SK-N-SH (cell line): ENCODE measurements at regions not wholly inside any gene's neighbourhood (a gene's known extent, or its start where the extent isn't known, plus 50 kb on each side); places are given as distances from the start of the nearest gene placed in this dataset.
A peak's percentile ranks its signal among the peaks of the same experiment; 100 is the strongest.

Experiments used
- CTCF ChIA-PET: fragments of 300-600, 350-600 bp; formaldehyde crosslinking; extraction: SDS; loops from one replicate; lab custom pipeline; 2021; lab: Yijun Ruan, JAX
- POLR2A ChIA-PET: fragments of 350-600 bp; sonication (Branson Sonifier 250); formaldehyde crosslinking; extraction: SDS; loops from one replicate; lab custom pipeline; 2020; ENCODE audit warnings: antibody characterized with exemption, inconsistent platforms; lab: Yijun Ruan, JAX
- DNase-seq: peaks from one replicate; pipeline ENCODE4 v3.0.0; 2012
- H2AFZ ChIP-seq: fragments of 200-600 bp; sonication (generic); 2 replicates; pipeline ENCODE4 v1.8.1; 2016; ENCODE audit warnings: antibody characterized with exemption, mild to moderate bottlenecking, low read depth
- H3F3A ChIP-seq: fragments of 200-600 bp; sonication (generic); replicated peaks from 2 replicates; pipeline ENCODE3; 2016; ENCODE audit warnings: antibody characterized with exemption, mild to moderate bottlenecking; ENCODE audit not compliant: insufficient read depth
- H3K27ac ChIP-seq, 2 experiments: fragments of 200-500 bp in 1 of 2; fragments of 200-600 bp in 1 of 2; sonication (Bioruptor generic) in 1 of 2; sonication (generic), shearing (Covaris generic) in 1 of 2; 2 replicates each; pipeline versions ENCODE4 v1.5.1 to v1.6.1; 2014 to 2016; ENCODE audit warnings: low read depth in 2 of 2, inconsistent platforms in 1 of 2, low read length in 1 of 2, mild to moderate bottlenecking in 1 of 2, mixed read lengths in 1 of 2
- H3K27me3 ChIP-seq: fragments of 200-600 bp; sonication (generic), shearing (Covaris generic); 2 replicates; pipeline ENCODE4 v1.6.1; 2016; ENCODE audit warnings: mixed run types; ENCODE audit not compliant: insufficient read depth
- H3K36me3 ChIP-seq, 2 experiments: fragments of 200-500 bp in 1 of 2; fragments of 200-600 bp in 1 of 2; sonication (Bioruptor generic) in 1 of 2; sonication (generic) in 1 of 2; replicated peaks in 1 of 2; 2 replicates each; pipeline versions ENCODE3 to v1.5.1; 2014 to 2016; ENCODE audit warnings: low read length in 1 of 2, mild to moderate bottlenecking in 1 of 2; ENCODE audit not compliant: insufficient read depth in 2 of 2, control insufficient read depth in 1 of 2
- H3K4me1 ChIP-seq, 2 experiments: fragments of 200-500 bp in 1 of 2; fragments of 200-600 bp in 1 of 2; sonication (Bioruptor generic) in 1 of 2; sonication (generic), shearing (Covaris generic) in 1 of 2; 2 replicates each; pipeline versions ENCODE4 v1.5.1 to v1.6.1; 2014 to 2016; ENCODE audit warnings: low read depth in 1 of 2, low read length in 1 of 2, mixed run types in 1 of 2; ENCODE audit not compliant: insufficient read depth in 2 of 2, control insufficient read depth in 1 of 2
- H3K4me2 ChIP-seq: fragments of 200-600 bp; sonication (generic), shearing (Covaris generic); 2 replicates; pipeline ENCODE4 v1.6.1; 2017; ENCODE audit warnings: mixed run types
- H3K4me3 ChIP-seq, 2 experiments: fragments of 200-500 bp in 1 of 2; fragments of 200-600 bp in 1 of 2; sonication (Bioruptor generic) in 1 of 2; sonication (generic), shearing (Covaris generic) in 1 of 2; 2 replicates each; pipeline versions ENCODE4 v1.5.1 to v1.8.1; 2014 to 2016; ENCODE audit warnings: low read depth in 2 of 2, inconsistent platforms in 1 of 2, low read length in 1 of 2, mild to moderate bottlenecking in 1 of 2, mixed read lengths in 1 of 2, moderate library complexity in 1 of 2
- H3K79me2 ChIP-seq: fragments of 200-600 bp; sonication (generic); 2 replicates; pipeline ENCODE4 v1.8.1; 2017; ENCODE audit warnings: mild to moderate bottlenecking; ENCODE audit not compliant: insufficient read depth
- H3K9ac ChIP-seq: fragments of 200-600 bp; sonication (generic); 2 replicates; pipeline ENCODE4 v1.6.1; 2017; ENCODE audit warnings: mixed run types
- H3K9me2 ChIP-seq: fragments of 200-600 bp; sonication (generic); 2 replicates; pipeline ENCODE4 v1.6.1; 2017; ENCODE audit warnings: mixed run types
- H3K9me3 ChIP-seq: fragments of 200-600 bp; sonication (generic); 2 replicates; pipeline ENCODE4 v1.6.1; 2017; ENCODE audit warnings: mixed run types, mild to moderate bottlenecking, moderate library complexity
- H4K20me1 ChIP-seq: fragments of 200-600 bp; sonication (generic); 2 replicates; pipeline ENCODE4 v1.6.1; 2017; ENCODE audit warnings: mild to moderate bottlenecking, mixed run types; ENCODE audit not compliant: insufficient read depth
- CHD2 ChIP-seq: fragments of 150-350 bp; IDR thresholded peaks from 2 replicates; pipeline ENCODE4 v1.6.1; 2018; ENCODE audit warnings: low read length; ENCODE audit not compliant: partially characterized antibody
- ELF1 ChIP-seq: IDR thresholded peaks from 2 replicates; pipeline ENCODE4 v1.4.0; 2012
- EP300 ChIP-seq, 2 experiments: IDR thresholded peaks; 2 replicates each; pipeline versions ENCODE4 v1.4.0 to v1.6.1; 2012; ENCODE audit warnings: borderline replicate concordance in 1 of 2, low read depth in 1 of 2, low read length in 1 of 2
- FOSL2 ChIP-seq: IDR thresholded peaks from 2 replicates; pipeline ENCODE4 v1.4.0; 2012; ENCODE audit warnings: low read depth, mild to moderate bottlenecking, moderate library complexity, borderline replicate concordance
- FOXJ3 ChIP-seq: sonication (generic); formaldehyde crosslinking; IDR thresholded peaks from 2 replicates; pipeline ENCODE4 v1.5.1; 2020; ENCODE audit warnings: mild to moderate bottlenecking, missing genetic modification reagents
- FOXM1 ChIP-seq: IDR thresholded peaks from 2 replicates; pipeline ENCODE4 v1.4.0; 2012; ENCODE audit warnings: low read depth, mild to moderate bottlenecking
- GABPA ChIP-seq: IDR thresholded peaks from 2 replicates; pipeline ENCODE4 v1.4.0; 2012; ENCODE audit warnings: low read depth, mild to moderate bottlenecking
- GATA2 ChIP-seq: sonication (generic); formaldehyde crosslinking; IDR thresholded peaks from 2 replicates; pipeline ENCODE4 v1.5.0; 2020; ENCODE audit warnings: mild to moderate bottlenecking, missing genetic modification reagents
- JUND ChIP-seq: IDR thresholded peaks from 2 replicates; pipeline ENCODE4 v1.4.0; 2012
- MAX ChIP-seq: IDR thresholded peaks from 2 replicates; pipeline ENCODE4 v1.4.0; 2012; ENCODE audit warnings: low read depth
- MEF2A ChIP-seq: IDR thresholded peaks from 2 replicates; pipeline ENCODE4 v1.4.0; 2012; ENCODE audit warnings: low read depth, borderline replicate concordance
- NRF1 ChIP-seq: IDR thresholded peaks from 2 replicates; pipeline ENCODE4 v1.6.1; 2012; ENCODE audit warnings: low read depth, mild to moderate bottlenecking, low read length
- PBX3 ChIP-seq: IDR thresholded peaks from 2 replicates; pipeline ENCODE4; 2012
- RAD21 ChIP-seq: IDR thresholded peaks from 2 replicates; pipeline ENCODE4 v1.6.1; 2012; ENCODE audit warnings: mild to moderate bottlenecking, low read length
- RCOR1 ChIP-seq: fragments of 150-350 bp; IDR thresholded peaks from 2 replicates; pipeline ENCODE4 v1.6.1; 2017; ENCODE audit warnings: antibody characterized with exemption, low read length
- REST ChIP-seq: IDR thresholded peaks from 2 replicates; pipeline ENCODE4 v1.6.1; 2012; ENCODE audit warnings: mild to moderate bottlenecking, low read depth, low read length, moderate library complexity
- RFX5 ChIP-seq: IDR thresholded peaks from 2 replicates; pipeline ENCODE4 v1.6.1; 2012; ENCODE audit warnings: mild to moderate bottlenecking, improper control_type of control experiment, low read length
- RXRA ChIP-seq: IDR thresholded peaks from 2 replicates; pipeline ENCODE4 v1.4.0; 2012; ENCODE audit warnings: low read depth, mild to moderate bottlenecking, borderline replicate concordance
- SIN3A ChIP-seq: IDR thresholded peaks from 2 replicates; pipeline ENCODE4 v1.6.1; 2012; ENCODE audit warnings: low read depth, mild to moderate bottlenecking, low read length, moderate library complexity, borderline replicate concordance
- SMC3 ChIP-seq: IDR thresholded peaks from 2 replicates; pipeline ENCODE4 v1.6.1; 2012; ENCODE audit warnings: low read depth, low read length, improper control_type of control experiment
- TAF1 ChIP-seq: IDR thresholded peaks from 2 replicates; pipeline ENCODE4 v1.6.1; 2012; ENCODE audit warnings: low read depth, mild to moderate bottlenecking, low read length, moderate library complexity, borderline replicate concordance
- TCF12 ChIP-seq: IDR thresholded peaks from 2 replicates; pipeline ENCODE4 v1.4.0; 2012
- TEAD4 ChIP-seq: IDR thresholded peaks from 2 replicates; pipeline ENCODE4 v1.4.0; 2012; ENCODE audit warnings: mild to moderate bottlenecking, borderline replicate concordance; ENCODE audit not compliant: insufficient read depth
- YY1 ChIP-seq: IDR thresholded peaks from 2 replicates; pipeline ENCODE4 v1.4.0; 2012; ENCODE audit warnings: low read depth, mild to moderate bottlenecking
- whole genome bisulfite sequencing: methylation state at CpG from one replicate; pipeline ENCODE4 v1.1.6; 2017; ENCODE audit warnings: low lambda C conversion rate; 5-methylcytosine and 5-hydroxymethylcytosine counted together

- Histone ChIP-seq H3K36me3 (no peaks in the 10 kb centered on the region), H3K9ac (no peak overlapping the region), H3F3A (peaks cover 4% of the 10 kb centered on the region), H2AFZ (peak overlapping the region; percentile 67; the same call in 1 of the 2 replicates), H3K27ac (peak overlapping the region in 1 of 2 experiments; percentile 36; a peak in 2 of 4 replicates), H3K9me2 (no peaks in the 10 kb centered on the region), H3K4me3 (no peak overlapping the region), H4K20me1 (no peaks in the 10 kb centered on the region), H3K79me2 (no peaks in the 10 kb centered on the region), H3K9me3 (no peaks in the 10 kb centered on the region), H3K27me3 (no peaks in the 10 kb centered on the region), H3K4me2 (no peak overlapping the region), H3K4me1 (no peaks in the 10 kb centered on the region; a peak in 2 of 4 replicates)
- no peak for DNase-seq
- TF ChIP-seq NRF1 (no peak), SIN3A (no peak), GATA2 (no peak), MAX (no peak), RAD21 (no peak), ELF1 (no peak), YY1 (no peak), TCF12 (peak; percentile 57), RCOR1 (no peak), FOXM1 (no peak), RXRA (no peak), TEAD4 (no peak), PBX3 (peak; percentile 23; the same call in 1 of the 2 replicates), CHD2 (no peak), EP300 (IDR thresholded peaks at IDR 0.05; ENCODE audit: borderline replicate concordance in 1 of 2, low read depth in 1 of 2, low read length in 1 of 2) (peak in 1 of 2 experiments; percentile 29; a peak in 1 of 4 replicates), JUND (0 out of 2 replicates have a peak, but pooled peaks have one; percentile 24), FOXJ3 (CRISPR knock-in tag) (no peak)
- ChIA-PET CTCF (no interaction called here), POLR2A (no interaction called here)
These were observed 451.7 kb upstream of the SGO1 start for GRCh38 chr3:20637729-20638128.

- CTCF ChIA-PET: interaction anchor here (1.4 kb wide), 1 partner anchor 29 kb away, joined by 6 read pairs; no protein-coding TSS in a partner anchor
- no peaks in the 10 kb centered on the region for H3K9me2 ChIP-seq
- no peak overlapping the region for H3K4me2 ChIP-seq
- no peaks in the 10 kb centered on the region for H3K4me1 ChIP-seq
- 62% methylated on average over 6 of the region's 6 CpGs for WGBS
- no peak overlapping the region for H3K9ac ChIP-seq
- H4K20me1 ChIP-seq: no peaks in the 10 kb centered on the region
- H3F3A ChIP-seq: peaks cover 5% of the 10 kb centered on the region
- peak overlapping the region in 1 of 2 experiments; percentile 71; a peak in 2 of 4 replicates for H3K27ac ChIP-seq
- POLR2A ChIA-PET: no interaction called here
- no peaks in the 10 kb centered on the region for H3K36me3 ChIP-seq
- H3K27me3 ChIP-seq: no peaks in the 10 kb centered on the region
- H3K4me3 ChIP-seq: no peak overlapping the region
- peaks cover 5% of the 10 kb centered on the region; the same call in 1 of the 2 replicates for H3K9me3 ChIP-seq
- no peaks in the 10 kb centered on the region for H3K79me2 ChIP-seq
- no peak overlapping the region for H2AFZ ChIP-seq
- DNase-seq: no peak
- TF ChIP-seq FOXM1 (no peak), RFX5 (no peak), TAF1 (no peak), FOSL2 (peak; percentile 56; the same call in 1 of the 2 replicates), GABPA (no peak), FOXJ3 (CRISPR knock-in tag) (no peak), REST (no peak), ELF1 (no peak), MEF2A (peak; percentile 68; the same call in 1 of the 2 replicates), SMC3 (no peak; the same call in 1 of the 2 replicates), TEAD4 (peak; percentile 57; the same call in 1 of the 2 replicates), PBX3 (peak; percentile 94), RAD21 (no peak), EP300 (IDR thresholded peaks at IDR 0.05; ENCODE audit: borderline replicate concordance in 1 of 2, low read depth in 1 of 2, low read length in 1 of 2) (peak in 1 of 2 experiments; percentile 76; a peak in 1 of 4 replicates), TCF12 (peak; percentile 88)
These were observed 436.3 kb upstream of the SGO1 start for GRCh38 chr3:20622304-20622703.
